ENCODE measurements at regions not wholly inside any gene's neighbourhood (a gene's known extent, or its start where the extent isn't known, plus 50 kb on each side); places are given as distances from the start of the nearest gene placed in this dataset.

DNA sequence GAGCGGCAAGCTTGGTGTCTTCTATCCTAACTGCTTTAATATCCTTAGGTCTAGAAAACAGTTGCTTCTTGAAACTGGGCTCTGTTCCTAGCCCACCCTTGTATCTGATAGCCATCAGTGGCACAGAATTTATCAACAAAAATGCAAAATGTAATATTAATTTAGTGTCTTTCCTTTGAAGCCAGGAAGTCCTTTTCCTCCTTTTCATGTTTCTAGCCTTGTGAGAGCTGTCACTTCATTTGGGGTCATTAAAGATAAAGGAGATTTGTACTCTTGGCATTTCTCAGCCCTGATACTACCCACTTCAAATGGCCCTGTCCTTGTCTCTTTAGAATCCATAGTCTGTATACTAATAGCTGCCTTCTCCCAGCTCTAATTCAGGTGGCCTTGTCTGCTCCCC lies 111.0 kb downstream of the GAS1 start:
- no peak for DNase-seq (ENCODE audit: low read depth in 4 of 4, low spot score in 3 of 4)

GRCh38 chr9:86830356-86830755 lies 117.0 kb downstream of the GAS1 start:
- DNase-seq (ENCODE audit: low read depth in 4 of 4, low spot score in 3 of 4) = no peak

DNA sequence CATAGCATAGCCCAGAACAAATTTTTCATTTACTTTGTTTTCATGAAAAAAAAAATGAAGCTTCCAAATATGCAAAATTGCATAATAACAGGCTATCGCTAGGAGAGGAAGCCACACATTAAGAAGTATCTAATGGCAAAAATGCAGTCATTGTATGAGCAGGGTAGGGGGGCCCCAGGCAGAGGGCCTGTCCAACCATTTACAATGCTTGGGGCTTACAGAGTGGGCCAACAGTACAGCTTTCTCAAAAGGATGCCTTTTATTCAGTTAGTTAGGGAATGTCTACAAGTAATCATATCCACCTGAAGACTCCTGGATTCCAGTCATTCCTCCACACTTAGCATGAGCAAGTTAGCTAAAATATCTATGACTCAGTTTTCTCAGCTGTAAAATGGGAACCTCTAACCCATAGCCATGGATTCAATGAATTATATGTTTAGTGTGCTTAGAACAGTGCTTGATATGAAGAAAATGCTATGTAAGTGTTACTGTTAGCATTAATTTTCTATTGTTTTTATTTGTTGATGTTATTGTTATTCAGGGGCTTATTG lies 117.7 kb downstream of the GAS1 start:
- DNase-seq (ENCODE audit: low read depth in 4 of 4, low spot score in 3 of 4) = no peak

GRCh38 chr9:86828631-86829030 lies 118.7 kb downstream of the GAS1 start:
- DNase-seq (ENCODE audit: low read depth in 4 of 4, low spot score in 3 of 4) = no peak

DNA sequence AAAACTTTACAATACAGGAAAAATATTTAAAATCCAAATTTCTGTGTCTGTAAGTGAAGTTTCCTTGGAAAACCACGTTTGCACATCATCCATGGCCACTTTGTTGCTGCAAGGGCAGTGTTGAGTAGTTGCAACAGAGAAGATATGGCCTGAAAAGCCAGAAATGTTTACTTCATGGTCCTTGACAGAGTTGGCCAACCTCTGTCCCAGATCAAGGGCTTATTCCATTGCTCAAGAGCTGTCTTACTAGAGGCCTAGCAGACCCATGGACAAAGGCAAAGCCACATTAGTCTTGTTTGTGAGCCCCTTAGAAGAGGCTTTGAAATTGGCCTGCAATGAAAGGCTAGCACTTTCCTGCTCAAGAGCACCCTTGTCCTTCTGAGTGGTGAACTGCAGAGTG lies 119.4 kb downstream of the GAS1 start:
- DNase-seq (ENCODE audit: low read depth in 4 of 4, low spot score in 3 of 4) = no peak

DNA sequence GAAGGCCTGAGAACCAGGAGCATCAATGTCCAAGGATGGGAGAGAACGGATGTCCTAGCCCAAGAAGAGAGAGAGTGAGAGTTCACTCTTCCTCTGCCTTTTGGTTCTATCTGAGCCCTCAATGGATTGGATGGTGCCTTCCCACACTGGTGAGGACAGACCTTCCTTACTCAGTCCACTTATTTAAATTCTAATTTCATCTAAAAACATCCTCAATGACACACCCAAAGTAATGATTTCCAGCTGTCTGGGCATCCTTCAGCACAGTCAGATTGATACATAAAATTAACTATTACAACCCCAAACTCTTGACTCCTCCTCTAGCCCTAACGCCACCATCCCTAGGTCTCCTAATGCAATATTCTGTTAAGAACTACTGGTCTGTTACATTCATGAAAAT lies 122.0 kb downstream of the GAS1 start:
- no peak for DNase-seq (ENCODE audit: low read depth in 4 of 4, low spot score in 3 of 4)

- DNase-seq (ENCODE audit: low read depth in 4 of 4, low spot score in 3 of 4) = no peak
Measured at GRCh38 chr9:86822006-86822801, 125.1 kb downstream of the GAS1 start.

DNA sequence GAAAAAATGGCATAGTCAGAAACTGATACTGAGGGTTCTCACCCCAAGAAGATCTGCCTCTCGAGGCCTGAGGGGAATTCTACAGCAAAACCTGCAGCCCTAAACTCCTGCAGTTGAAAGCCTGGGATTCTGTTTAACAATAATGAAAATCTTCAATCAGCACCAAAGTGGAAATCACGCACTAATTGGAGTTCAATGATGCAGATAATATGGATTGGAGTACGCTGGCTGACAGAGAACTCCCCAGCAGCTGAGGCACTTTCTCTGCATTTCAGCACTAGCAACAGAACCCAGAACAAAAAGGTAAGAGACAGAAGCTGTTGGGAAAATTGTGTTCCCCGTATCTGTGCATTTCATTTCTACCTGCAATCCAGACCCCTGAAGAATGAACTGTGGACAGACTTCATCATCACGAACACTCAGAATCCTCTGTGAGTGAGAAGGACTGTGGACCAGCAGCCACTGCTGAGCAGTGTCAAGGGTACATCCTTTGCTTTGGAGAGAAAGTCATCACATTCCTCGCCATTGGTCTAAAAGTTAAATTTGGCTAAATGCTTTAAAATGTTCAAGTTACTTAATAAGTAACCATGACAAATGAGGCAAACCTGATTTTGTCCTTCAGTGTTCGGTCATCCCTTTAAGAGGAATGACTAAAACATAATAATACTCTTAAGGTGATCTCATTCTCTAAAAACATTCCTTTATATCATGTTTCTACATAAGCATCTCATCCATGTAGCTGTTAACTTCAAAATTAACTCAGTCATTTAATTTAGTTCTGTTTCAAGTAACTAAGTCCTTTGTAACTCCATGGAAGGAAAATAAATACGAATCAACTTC lies 126.1 kb downstream of the GAS1 start:
- DNase-seq (ENCODE audit: low read depth in 4 of 4, low spot score in 3 of 4) = no peak

DNA sequence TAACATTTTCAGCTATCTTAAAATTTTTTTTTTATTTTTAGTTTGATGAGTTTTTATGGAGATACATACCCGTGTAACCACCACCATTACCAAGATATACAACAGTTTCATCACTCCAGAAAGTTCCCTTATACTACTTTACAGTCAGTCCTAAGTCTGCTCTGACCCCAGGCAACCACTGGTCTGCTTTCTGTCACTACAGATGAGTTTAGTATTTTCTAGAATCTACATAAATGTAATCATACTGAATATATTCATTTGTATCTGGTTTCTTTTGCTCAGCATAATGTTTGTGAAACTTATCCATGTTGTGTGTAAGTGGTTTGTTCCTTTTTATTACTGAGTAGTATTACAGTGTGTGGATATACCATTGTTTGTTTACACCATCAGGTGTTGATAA lies 127.8 kb downstream of the GAS1 start:
- DNase-seq (ENCODE audit: low read depth in 4 of 4, low spot score in 3 of 4) = no peak

- DNase-seq (ENCODE audit: low read depth in 4 of 4, low spot score in 3 of 4) = no peak
Measured at GRCh38 chr9:86818636-86819035, 128.7 kb downstream of the GAS1 start.

DNA sequence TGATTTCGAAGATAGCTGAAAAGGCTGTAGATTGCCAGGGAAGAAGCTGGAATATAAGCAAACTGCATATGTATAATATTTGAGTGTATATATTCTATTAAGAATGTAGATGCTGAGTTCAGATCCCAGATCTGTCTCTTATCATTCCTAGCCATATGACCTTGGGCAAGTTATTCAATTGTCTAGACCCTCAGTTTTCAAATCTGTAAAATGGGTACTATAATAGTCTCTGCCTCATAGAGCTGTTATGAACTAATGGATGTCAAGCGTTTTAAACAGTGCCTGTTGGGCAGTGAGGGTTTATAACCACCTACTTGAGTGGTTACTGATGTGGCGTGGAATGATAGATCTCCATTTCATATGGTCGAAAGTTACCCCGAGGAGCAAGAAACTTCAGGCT lies 130.4 kb downstream of the GAS1 start:
- DNase-seq (ENCODE audit: low read depth in 4 of 4, low spot score in 3 of 4) = no peak

DNA sequence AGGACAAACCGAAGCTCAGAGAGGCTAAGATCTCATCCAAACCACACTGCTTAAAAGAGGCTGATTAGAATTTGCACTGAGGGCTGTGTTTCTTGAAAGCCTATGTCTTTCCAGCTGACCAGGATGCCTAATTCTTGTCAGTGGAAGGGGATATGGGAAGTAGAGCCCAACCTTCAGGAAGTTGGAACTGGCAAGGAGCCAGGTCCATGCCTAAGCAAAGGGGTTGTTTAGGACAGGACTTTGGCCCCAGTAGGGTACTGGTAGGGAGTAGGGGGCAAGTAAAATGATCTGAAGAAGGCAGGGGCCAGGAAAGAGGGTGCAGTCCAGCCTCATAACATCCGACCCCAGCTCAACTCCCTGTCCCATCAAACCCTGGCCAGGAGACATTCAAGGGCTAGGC lies 130.9 kb downstream of the GAS1 start:
- no peak for DNase-seq (ENCODE audit: low read depth in 4 of 4, low spot score in 3 of 4)

DNA sequence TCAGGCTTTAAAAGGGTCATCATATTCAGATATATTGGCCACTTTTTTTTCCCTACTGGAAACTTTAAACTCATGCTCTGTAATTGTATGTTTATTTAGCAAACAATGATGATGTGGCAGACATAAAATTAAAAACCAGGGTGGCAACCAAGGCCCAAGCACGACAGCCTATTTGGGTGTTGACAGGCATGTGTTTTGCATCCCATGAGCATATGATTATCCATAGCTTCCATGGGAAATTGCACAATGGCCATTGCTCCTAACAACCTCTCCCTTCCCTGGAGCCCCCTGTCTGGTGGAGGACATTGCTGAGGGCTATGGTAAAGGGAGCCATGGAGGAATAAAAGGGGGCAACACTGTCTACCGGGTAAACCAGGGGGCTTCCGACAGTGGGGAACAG lies 134.7 kb downstream of the GAS1 start:
- DNase-seq (ENCODE audit: low read depth in 4 of 4, low spot score in 3 of 4) = no peak

DNA sequence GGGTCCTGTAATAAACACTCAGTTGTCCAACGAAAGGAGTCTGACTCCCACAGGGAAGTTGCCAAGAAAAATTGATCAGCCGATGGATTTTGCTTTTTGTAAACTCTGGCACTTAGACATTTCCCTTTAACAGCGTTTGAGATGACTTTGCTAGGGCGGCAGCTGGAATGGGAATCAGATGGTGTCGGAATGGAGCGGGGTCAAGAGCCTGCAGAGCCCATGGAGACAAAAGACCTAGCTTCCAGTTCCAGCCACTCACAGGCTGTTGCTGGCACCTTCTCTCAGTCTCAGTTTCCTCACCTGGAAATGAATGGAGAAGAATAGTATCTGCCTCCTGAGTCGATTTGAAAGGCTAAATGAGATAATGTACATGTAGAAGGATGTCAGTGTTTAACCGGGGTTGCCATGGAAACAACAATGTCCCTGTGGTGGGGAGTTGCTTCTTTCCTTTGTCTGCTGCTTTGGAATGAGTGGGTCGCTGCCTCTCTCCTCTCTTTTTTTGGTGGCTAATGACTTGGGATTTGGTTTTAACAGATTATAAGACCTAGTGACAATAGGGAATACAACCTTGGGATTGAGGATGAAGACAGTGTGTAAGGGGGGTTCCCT lies 137.4 kb downstream of the GAS1 start:
- DNase-seq (ENCODE audit: low read depth in 4 of 4, low spot score in 3 of 4) = no peak

DNA sequence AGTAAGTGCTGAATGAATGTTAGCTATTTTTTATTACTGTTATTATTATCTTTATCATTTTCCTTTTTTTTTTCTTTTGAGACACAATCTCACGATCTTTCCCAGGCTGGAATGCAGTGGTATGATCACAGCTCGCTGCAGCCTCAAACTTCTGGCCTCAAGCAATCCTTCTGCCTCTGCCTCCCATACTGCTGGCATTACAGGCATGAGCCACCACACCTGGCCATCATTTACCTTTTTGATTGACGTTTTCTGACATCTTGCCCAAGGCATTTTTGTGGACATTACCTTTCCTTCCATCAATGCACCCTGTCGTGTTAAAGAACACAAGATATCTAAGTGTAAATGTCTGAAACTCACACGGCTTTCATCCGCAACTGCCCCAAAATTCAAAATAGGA lies 138.2 kb downstream of the GAS1 start:
- DNase-seq (ENCODE audit: low read depth in 4 of 4, low spot score in 3 of 4) = no peak

- DNase-seq (ENCODE audit: low read depth in 4 of 4, low spot score in 3 of 4) = peak in 3 of 4 donors; percentile 42 to 66 (median 61)
Measured at GRCh38 chr9:86807367-86807976, 139.8 kb downstream of the GAS1 start.

- no peak for DNase-seq (ENCODE audit: low read depth in 4 of 4, low spot score in 3 of 4)
Measured at GRCh38 chr9:86804011-86804410, 143.3 kb downstream of the GAS1 start.

- no peak for DNase-seq (ENCODE audit: low read depth in 4 of 4, low spot score in 3 of 4)
Measured at GRCh38 chr9:86802900-86803673, 144.2 kb downstream of the GAS1 start.

- DNase-seq (ENCODE audit: low read depth in 4 of 4, low spot score in 3 of 4) = no peak
Measured at GRCh38 chr9:86801246-86801645, 146.1 kb downstream of the GAS1 start.

DNA sequence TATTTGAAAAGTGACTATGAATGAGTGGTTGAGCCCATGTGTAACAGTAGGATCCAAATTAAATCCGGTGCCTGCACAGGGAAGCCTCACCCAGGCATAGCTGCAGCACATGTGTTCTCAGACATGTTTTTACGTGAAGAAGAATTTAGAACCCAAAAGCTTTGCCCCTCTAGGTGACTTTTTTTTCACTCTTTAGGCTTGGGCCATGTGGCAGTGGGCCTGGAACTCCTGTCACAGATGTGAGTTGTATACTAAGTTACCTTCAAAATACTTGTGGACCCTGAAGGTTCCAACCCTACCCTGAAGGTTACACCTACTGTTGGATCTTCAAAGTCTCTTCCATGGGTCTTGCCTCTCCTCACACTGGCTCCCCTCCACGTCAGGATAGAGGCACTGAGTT lies 146.6 kb downstream of the GAS1 start:
- DNase-seq (ENCODE audit: low read depth in 4 of 4, low spot score in 3 of 4) = no peak
